Hematopoietic multipotent progenitor cell treated with erythropoietin and hydrocortisone succinate and interleukin-3 and kit ligand, for 15 days (in vitro differentiated cells): ENCODE measurements at regions not wholly inside any gene's neighbourhood (a gene's known extent, or its start where the extent isn't known, plus 50 kb on each side); places are given as distances from the start of the nearest gene placed in this dataset.

Experiments used
- DNase-seq: peaks from one replicate; pipeline ENCODE4 v3.0.0-alpha.2; 2015; ENCODE audit warnings: low spot score

DNA sequence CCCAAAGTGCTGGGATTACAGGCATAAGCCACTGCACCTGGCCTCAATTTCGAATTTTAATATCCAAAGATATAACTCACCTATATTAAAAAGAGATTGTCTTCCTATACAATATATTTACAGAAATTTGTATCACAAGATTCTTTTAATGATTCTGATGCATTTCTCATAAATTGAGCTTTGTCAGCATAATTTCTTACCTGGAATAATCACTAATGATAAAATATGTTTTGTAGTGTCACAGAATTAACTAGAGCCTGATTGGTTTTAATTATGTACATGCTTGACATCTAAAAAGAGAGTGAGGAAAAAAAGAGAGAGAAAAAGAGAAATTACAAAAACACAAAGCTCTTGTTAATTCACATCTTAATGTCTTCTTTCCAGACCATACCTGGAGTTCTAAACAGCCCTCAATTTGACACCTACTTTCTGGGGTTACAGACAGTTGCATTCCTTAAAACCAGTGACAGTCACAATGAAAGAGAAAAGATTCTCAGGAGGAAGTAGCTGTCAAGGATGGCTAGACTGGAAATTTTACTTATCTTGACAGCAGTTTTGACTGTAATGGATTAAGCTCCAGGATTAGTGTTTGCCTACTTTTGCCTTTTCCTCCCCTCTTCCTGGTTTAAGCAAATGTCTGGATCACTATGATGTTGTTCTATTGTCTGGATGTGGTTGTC, 214.4 kb downstream of the SPRY2 start:
- DNase-seq: no peak

- no peak for DNase-seq
Measured at GRCh38 chr13:80123945-80124344, 217.0 kb downstream of the SPRY2 start.

DNA sequence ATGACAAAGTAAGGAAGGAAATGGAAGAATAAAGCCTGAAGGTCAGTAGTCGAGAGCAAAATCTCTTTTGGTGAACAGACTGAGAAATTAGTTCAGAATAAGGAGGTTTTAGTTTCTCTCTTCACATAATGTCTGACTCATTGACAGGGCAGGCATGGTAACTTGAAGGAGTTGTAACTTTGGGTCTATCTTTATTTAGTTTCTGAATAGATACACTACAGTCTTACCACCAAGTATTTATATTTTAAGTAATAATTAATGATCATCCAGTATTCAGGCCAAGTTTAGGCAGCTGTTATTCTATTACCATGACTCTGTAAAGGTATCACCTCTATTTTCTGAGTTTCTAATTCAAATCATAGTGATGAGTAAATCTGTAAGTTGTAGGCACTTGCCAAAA, 219.9 kb downstream of the SPRY2 start:
- DNase-seq: no peak

- DNase-seq: no peak
Measured at GRCh38 chr13:80118506-80118905, 222.4 kb downstream of the SPRY2 start.

DNA sequence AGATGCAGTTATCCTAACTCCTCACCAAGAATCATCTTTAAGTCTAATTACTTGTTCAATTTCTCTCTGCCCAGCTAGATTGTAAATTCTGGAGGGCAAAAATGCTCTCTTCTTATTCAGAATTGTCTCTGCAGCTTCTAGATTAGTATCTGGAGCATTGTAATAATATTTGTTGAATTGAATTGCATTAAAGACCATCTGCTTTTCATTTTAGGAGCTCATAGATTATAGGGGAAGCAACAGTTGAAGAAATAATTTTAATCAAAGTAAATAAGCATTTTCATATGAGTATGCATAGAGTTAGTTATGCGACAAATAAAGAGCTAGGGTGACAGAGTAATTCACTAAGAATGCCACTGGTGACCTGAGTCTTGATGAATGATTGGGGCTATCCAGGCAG, 222.8 kb downstream of the SPRY2 start:
- DNase-seq: no peak

GRCh38 chr13:80117515-80117914, 223.4 kb downstream of the SPRY2 start:
- no peak for DNase-seq

- no peak for DNase-seq
Measured at GRCh38 chr13:80116107-80116506, 224.8 kb downstream of the SPRY2 start.

GRCh38 chr13:80115616-80116015, 225.3 kb downstream of the SPRY2 start:
- DNase-seq: no peak

DNA sequence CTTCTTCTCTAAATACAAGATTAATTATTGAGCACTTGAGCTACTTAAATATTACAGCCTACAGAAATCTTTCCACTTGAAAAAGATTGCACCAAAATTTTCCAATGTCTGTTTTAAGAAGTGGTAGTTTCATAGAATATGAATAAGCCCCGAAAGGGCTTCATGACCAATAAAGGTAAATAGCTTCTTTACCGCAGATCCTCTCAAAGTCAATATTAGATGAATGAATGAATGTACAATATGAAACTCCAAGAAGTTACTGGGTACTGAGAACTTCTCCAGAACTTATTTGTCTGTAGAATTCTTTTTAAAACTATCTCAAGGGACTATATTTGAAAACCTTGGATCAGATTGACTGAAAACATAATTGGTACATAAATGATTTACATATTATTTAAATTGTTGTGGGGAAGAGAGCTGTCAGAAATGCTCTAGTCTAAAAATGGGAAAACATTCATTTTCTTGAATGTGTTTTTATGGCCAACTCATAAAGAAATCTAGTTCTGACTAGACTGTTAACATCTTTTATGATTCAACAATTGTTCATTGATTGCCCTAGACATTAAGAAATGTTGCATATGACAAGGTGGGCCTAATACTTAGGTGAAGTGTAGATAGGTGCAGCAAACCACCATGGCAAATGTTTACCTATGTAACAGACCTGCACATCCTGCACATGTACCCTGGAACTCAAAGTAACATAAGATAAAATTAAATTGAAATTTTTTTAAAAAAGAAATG, 227.0 kb downstream of the SPRY2 start:
- no peak for DNase-seq

DNA sequence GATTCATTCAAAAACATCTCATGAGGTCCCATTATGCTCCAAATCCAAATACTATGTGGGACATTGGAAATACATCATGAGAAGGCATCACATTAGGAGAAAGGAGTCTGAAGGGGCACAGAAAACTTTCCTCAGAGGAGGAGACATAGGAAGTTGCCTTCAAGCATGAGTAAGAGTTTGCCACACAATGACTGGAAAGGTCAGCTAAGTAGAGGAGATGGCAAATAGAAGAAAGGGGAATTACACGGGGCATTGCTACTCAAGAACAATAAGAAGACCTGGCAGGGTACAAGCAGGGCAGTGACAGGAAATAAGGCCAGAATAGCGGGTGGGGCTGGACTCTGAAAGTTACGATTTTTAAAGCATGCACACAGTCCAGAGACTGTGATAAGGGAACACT, 231.6 kb downstream of the SPRY2 start:
- DNase-seq: no peak

DNA sequence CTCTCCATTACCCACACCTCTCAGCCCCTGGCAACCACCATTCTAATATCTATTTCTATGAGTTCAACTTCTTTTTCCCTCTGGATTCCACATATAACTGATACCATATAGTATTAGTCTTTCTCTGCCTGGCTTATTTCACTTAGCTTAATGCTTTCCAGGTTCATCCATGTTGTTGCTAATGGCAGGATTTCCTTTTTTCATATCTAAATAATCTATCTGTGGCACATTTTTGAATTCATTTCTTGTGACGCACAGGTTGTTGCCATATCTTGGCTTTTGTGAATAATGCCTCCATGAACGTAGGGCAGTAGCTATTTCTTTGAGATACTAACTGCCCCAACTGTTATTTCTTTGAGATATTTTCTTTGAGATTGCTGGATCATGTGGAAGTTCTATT, 235.6 kb downstream of the SPRY2 start:
- DNase-seq: no peak

GRCh38 chr13:80101040-80101439, 239.9 kb downstream of the SPRY2 start:
- no peak for DNase-seq

DNA sequence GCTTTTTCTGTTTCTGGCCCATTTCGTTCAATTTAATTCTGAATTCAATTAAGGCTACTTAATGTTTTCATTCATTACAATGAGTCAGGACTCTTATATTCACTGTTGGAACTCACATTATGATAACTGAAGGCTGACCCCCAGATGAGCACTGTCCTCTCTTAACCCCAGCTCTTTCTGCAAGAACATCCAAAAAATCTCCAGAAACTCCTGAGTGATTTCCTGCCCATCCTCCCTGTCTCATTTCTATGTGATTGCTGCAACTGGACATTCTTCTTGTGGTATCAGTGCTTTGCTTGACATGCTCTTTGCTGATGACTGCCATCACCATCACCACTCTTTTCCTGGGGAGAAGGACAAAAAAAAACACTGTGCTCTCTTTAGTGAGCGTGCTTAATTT, 240.3 kb downstream of the SPRY2 start:
- DNase-seq: no peak

DNA sequence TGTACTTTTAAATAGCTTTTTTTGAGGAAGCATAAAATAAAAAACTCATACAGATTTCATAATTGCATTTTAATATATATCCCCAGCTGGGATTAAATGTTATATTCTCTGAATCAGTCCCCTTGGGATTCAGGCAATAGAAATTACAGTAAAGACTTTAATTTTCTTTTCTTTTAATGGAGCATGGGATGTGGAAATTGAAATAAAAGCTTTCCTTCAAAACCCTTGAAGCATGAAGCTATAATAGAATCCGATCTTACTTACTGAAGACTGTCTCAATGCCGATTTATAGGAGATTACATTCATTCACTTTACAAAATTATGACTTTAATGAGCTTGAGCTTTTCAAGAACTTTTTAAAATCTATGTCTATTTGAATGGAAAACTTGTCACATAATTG, 243.4 kb downstream of the SPRY2 start:
- DNase-seq: no peak

- DNase-seq: no peak
Measured at GRCh38 chr13:80096383-80096782, 244.5 kb downstream of the SPRY2 start.

DNA sequence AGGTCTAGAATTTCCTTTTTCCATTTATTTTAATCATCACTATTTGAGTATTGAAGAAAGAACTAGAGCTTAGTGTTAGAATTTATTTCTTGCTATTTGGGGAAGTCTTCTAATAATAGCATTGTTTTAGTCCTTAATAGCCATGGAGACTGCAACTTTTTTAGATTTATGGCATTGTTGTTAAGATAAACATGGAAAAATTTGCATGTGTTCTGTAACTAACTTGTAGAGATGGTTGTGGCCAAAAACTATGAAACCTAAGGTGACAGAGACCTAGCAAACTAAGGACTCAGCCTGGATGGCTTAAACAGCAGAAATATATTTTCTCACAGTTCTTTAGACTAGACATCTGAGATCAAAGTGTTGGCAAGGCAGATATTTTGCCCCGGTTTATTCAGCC, 246.4 kb downstream of the SPRY2 start:
- DNase-seq: no peak

GRCh38 chr13:80093888-80094287, 247.0 kb downstream of the SPRY2 start:
- no peak for DNase-seq

- no peak for DNase-seq
Measured at GRCh38 chr13:80086304-80086721, 254.6 kb downstream of the SPRY2 start.

DNA sequence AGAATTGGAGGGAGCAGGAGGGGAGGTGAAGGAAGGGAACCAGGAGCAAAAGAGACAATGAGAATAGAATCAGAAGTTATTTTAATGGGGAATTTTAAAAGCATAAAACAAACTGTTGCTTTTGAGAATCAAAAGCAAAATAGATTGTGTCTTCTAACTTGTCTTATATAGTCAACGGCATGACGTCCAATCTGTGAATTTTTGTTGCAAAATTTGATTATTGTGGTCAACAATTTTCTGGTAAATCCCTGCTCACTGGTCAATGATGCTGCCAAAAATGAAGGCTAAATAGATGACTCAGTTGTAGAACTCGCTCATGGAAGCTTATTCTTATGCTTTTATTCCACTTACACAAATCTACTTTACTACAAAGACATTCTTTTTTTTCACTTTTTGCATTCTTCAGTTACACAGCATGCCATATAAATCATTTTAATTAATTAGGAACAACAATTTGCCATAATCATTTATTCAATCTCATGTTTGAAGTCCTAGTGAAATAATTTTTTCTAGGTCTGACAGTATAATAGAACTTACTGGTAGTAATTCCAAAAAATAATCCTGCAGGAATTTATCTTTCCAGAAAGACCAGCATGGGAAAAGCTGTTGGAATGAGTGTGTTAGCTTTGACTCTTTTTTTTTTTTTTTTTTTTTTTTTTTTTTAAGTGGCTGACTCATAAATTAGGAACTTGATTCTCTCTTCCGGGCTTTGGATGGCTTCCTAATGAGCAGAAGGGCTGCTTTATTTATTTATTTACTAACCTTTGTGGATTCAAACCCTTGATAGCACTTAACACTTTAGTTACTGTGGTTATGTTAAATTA, 256.9 kb downstream of the SPRY2 start:
- DNase-seq: no peak

DNA sequence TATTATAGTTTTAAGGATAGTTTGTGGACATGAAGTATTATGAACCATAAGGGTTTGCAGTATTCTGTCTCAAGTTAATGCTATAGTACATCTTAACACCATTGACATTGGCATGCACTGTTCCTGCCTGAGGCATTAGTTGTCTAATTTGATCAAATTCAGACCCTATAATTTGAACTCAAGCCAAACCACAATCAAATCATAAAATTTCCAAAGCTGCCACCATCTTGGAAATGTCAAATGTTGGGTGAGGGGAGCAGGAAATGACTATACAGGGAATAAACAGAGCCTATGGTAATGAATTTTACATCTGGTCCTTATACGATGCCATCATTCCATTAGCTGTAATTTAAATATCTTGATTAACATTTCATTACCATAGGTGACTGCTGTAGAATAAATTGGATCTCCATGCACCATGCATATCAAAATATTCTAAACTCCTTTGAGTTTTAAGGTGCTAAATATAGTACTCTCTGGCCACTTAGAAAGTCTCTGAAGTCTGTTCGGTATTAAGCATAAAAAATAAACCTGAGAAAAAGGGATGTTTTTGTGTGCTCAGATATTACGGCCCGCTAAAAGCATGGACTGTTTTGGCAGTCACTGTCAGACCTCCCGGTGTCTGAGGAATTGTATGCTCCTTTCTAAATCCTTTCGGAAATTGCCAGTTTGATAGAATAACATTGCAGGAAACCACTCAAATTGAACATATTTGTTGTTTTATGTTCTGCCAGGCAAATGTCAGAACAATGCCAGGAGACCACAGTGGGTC, 257.7 kb downstream of the SPRY2 start:
- DNase-seq: no peak

DNA sequence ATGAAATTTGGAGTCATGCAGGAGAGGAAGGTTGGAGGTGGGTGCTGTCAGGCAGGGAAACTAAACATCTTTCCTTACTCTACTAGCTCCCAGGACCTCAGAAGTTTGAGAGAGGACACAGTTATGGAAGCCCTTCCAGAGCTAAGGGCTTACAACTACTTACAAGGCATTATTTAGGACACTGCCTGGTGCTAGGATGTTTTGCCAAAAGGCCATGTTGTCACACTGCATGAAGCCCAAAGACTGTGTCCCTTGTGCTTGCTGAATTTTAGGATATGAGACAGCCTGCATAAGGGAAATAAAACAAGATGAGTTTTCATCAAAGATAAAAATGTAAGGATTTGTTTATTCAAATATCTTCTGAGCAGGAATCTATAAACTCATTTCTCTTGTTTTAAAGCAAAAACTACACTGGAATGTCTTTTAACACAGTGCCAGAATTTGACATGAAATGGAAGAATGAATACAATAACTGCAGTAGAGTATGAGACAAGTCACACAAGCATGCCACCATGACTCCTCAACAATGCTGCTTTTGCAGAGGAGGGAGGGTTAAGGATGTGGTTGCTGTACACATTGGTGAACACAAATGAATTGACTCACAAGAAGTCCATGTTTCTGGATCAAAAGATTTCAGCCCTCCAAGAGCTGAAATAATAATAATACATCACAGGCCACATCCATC, 258.4 kb downstream of the SPRY2 start:
- DNase-seq: no peak

DNA sequence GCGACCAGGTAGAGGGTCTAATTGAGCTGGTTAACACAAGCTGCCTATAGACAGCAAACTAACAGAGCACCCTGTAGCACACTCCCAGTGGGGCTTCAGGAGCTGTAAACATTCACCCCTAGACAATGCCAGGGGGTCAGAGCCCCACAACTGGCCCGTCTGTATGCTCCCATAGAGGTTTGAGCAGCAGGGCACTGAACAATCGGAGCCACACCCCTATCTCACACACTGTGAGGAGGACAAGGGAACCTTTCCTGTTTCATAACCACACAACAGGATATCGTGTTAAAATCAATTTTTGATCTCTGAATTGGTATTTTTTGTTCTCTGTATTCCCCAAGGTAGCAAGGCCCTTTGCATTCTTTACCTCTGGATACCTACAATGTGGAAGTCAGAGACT, 266.1 kb downstream of the SPRY2 start:
- no peak for DNase-seq
